ENCODE measurements at regions not wholly inside any gene's neighbourhood (a gene's known extent, or its start where the extent isn't known, plus 50 kb on each side); places are given as distances from the start of the nearest gene placed in this dataset.
"Not testable (repeated sequence)": the region's sequence is repeated elsewhere in the genome, so short reads cannot be mapped to it uniquely, and the experiment has no call there.

- H3K4me3 ChIP-seq = no peak overlapping the region
- H3K36me3 ChIP-seq = no peaks in the 10 kb centered on the region
- H3K9me3 ChIP-seq = no peaks in the 10 kb centered on the region
- no peaks in the 10 kb centered on the region for H3K27me3 ChIP-seq
- DNase-seq = no peak
These were observed 110.3 kb upstream of the ALDH1A3 start for GRCh38 chr15:100769043-100769974.

GRCh38 chr15:100769975-100770340, 109.7 kb upstream of the ALDH1A3 start:
- Histone ChIP-seq H3K9me3 (no peaks in the 10 kb centered on the region), H3K36me3 (no peaks in the 10 kb centered on the region), H3K27me3 (no peaks in the 10 kb centered on the region), H3K4me3 (no peak overlapping the region)
- no peak for DNase-seq

GRCh38 chr15:100770661-100771584, 108.7 kb upstream of the ALDH1A3 start:
- no peaks in the 10 kb centered on the region for H3K27me3 ChIP-seq
- no peak overlapping the region for H3K4me3 ChIP-seq
- H3K36me3 ChIP-seq = no peaks in the 10 kb centered on the region
- H3K9me3 ChIP-seq = no peaks in the 10 kb centered on the region
- no peak for DNase-seq

GRCh38 chr15:100771746-100772145, 107.9 kb upstream of the ALDH1A3 start:
- H3K4me3 ChIP-seq = no peak overlapping the region
- no peaks in the 10 kb centered on the region for H3K36me3 ChIP-seq
- DNase-seq = peak; percentile 57
- H3K9me3 ChIP-seq = no peaks in the 10 kb centered on the region
- no peaks in the 10 kb centered on the region for H3K27me3 ChIP-seq

GRCh38 chr15:100772478-100772877, 107.2 kb upstream of the ALDH1A3 start:
- H3K36me3 ChIP-seq = no peaks in the 10 kb centered on the region
- no peak for DNase-seq
- no peaks in the 10 kb centered on the region for H3K9me3 ChIP-seq
- H3K4me3 ChIP-seq = no peak overlapping the region
- no peaks in the 10 kb centered on the region for H3K27me3 ChIP-seq

- Histone ChIP-seq H3K36me3 (no peaks in the 10 kb centered on the region), H3K9me3 (no peaks in the 10 kb centered on the region), H3K27me3 (no peaks in the 10 kb centered on the region), H3K4me3 (no peak overlapping the region)
- DNase-seq = no peak
These were observed 106.6 kb upstream of the ALDH1A3 start for GRCh38 chr15:100772892-100773520.

- H3K27me3 ChIP-seq, DNase-seq, H3K9me3 ChIP-seq, H3K4me3 ChIP-seq, H3K36me3 ChIP-seq: not testable (repeated sequence)
These were observed 105.6 kb upstream of the ALDH1A3 start for GRCh38 chr15:100774044-100774443.

GRCh38 chr15:100775581-100776185, 103.9 kb upstream of the ALDH1A3 start:
- no peaks in the 10 kb centered on the region for H3K27me3 ChIP-seq
- H3K9me3 ChIP-seq = no peaks in the 10 kb centered on the region
- no peak for DNase-seq
- no peak overlapping the region for H3K4me3 ChIP-seq
- H3K36me3 ChIP-seq = no peaks in the 10 kb centered on the region

GRCh38 chr15:100777821-100778220, 101.8 kb upstream of the ALDH1A3 start:
- H3K36me3 ChIP-seq = no peaks in the 10 kb centered on the region
- no peak overlapping the region for H3K4me3 ChIP-seq
- no peaks in the 10 kb centered on the region for H3K27me3 ChIP-seq
- H3K9me3 ChIP-seq = no peaks in the 10 kb centered on the region
- no peak for DNase-seq

GRCh38 chr15:100778831-100779288, 100.8 kb upstream of the ALDH1A3 start:
- Histone ChIP-seq H3K9me3 (no peaks in the 10 kb centered on the region), H3K36me3 (no peaks in the 10 kb centered on the region), H3K4me3 (no peak overlapping the region), H3K27me3 (no peaks in the 10 kb centered on the region)
- DNase-seq = no peak

- Histone ChIP-seq H3K4me3 (no peak overlapping the region), H3K27me3 (no peaks in the 10 kb centered on the region), H3K36me3 (no peaks in the 10 kb centered on the region), H3K9me3 (no peaks in the 10 kb centered on the region)
- no peak for DNase-seq
These were observed 100.1 kb upstream of the ALDH1A3 start for GRCh38 chr15:100779331-100780207.

- Histone ChIP-seq H3K27me3 (no peaks in the 10 kb centered on the region), H3K9me3 (no peaks in the 10 kb centered on the region), H3K4me3 (no peak overlapping the region), H3K36me3 (no peaks in the 10 kb centered on the region)
- DNase-seq = no peak
These were observed 99.3 kb upstream of the ALDH1A3 start for GRCh38 chr15:100780208-100780800.

GRCh38 chr15:100781061-100781960, 98.3 kb upstream of the ALDH1A3 start:
- Histone ChIP-seq H3K9me3 (no peaks in the 10 kb centered on the region), H3K4me3 (no peak overlapping the region), H3K27me3 (no peaks in the 10 kb centered on the region), H3K36me3 (no peaks in the 10 kb centered on the region)
- DNase-seq = no peak

- Histone ChIP-seq H3K9me3 (no peaks in the 10 kb centered on the region), H3K36me3 (no peaks in the 10 kb centered on the region), H3K27me3 (no peaks in the 10 kb centered on the region), H3K4me3 (no peak overlapping the region)
- peak; percentile 33 for DNase-seq
These were observed 97.6 kb upstream of the ALDH1A3 start for GRCh38 chr15:100781961-100782530.
